ENCODE measurements at regions not wholly inside any gene's neighbourhood (a gene's known extent, or its start where the extent isn't known, plus 50 kb on each side); places are given as distances from the start of the nearest gene placed in this dataset.

GRCh38 chr12:47558625-47559345 lies 147.0 kb downstream of the RPAP3 start:
- TF ChIP-seq CTCF (tag by site-specific recombination; IDR thresholded peaks at IDR 0.05) (no peak), ZNF776 (tag by site-specific recombination; IDR thresholded peaks at IDR 0.05; ENCODE audit: borderline replicate concordance) (no peak), ZNF121 (tag by site-specific recombination; IDR thresholded peaks at IDR 0.05) (no peak), ZNF510 (tag by site-specific recombination; IDR thresholded peaks at IDR 0.05; ENCODE audit: insufficient replicate concordance) (no peak), KLF10 (tag by site-specific recombination; IDR thresholded peaks at IDR 0.05) (no peak)
